NCI-H1105 treated with DMSO at 0.1 percent for 48 hours (cell line): ENCODE measurements at regions not wholly inside any gene's neighbourhood (a gene's known extent, or its start where the extent isn't known, plus 50 kb on each side); places are given as distances from the start of the nearest gene placed in this dataset.
"Not testable (repeated sequence)": the region's sequence is repeated elsewhere in the genome, so short reads cannot be mapped to it uniquely, and the experiment has no call there.

Experiments
- DNase-seq: peaks from one replicate; lab custom pipeline; 2025; lab: John Stamatoyannopoulos, UW

DNA sequence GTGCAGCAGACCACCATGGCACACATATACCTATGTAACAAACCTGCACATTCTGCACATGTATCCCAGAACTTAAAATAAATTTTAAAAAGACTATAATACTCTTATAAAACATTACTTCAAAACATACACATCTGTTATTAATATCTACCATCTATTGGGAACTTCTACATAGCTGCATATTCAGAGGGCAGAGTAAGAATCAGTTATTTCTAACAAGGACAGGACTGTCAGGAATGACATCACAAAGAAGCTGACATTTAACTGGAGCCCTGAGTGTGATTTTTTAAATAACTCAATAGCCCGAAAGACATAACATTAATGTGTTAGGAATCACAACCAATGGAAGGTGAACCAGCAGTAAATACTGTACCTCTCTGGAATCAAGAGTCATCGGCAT lies 276.7 kb upstream of the ECI2 start:
- DNase-seq: no peak

DNA sequence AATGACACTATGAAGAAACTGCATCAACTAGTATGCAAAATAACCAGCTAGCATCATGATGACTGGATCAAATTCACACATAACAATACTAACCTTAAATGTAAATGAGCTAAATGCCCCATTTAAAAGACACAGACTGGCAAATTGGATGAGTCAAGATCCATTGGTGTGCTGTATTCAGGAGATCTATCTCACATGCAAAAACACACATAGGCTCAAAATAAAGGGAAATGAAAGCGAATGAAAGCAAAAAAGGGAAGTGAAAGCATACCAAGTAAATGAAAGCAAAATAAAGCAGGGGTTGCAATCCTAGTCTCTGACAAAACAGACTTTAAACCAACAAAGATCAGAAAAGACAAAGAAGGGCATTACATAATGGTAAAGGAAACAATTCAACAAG lies 272.3 kb upstream of the ECI2 start:
- DNase-seq: not testable (repeated sequence)

DNA sequence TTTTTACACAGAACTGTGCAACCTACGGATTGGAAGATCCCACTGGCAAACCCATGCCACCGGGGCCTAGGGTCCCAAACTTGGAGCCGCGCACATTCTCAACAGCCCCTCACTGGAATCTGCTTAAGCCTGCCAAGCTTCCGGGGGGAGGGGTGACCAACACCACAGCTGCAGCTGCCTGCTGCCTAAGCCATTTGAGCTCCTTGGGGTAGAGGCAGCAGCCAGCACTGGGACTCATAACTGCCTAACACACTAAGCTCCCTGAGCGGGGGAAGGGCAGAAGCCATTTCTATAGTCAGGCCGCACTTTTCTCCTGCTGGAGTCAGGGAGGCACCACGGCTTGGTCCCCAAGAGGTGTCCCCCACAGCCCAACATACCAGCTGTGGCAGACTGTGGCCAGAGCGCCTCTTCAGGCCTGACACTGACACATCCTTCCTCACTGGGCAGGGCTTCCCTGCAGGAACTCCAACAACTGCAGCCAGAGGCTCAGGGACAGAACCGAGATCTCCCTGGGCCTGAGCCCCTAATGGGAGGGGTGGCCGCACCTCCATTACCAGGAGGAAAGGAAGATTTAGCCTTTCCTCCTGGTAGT lies 270.3 kb upstream of the ECI2 start:
- no peak for DNase-seq

- DNase-seq: no peak
These were observed 269.0 kb upstream of the ECI2 start for GRCh38 chr6:4404415-4404814.

GRCh38 chr6:4403828-4404227 lies 268.5 kb upstream of the ECI2 start:
- DNase-seq: no peak

- no peak for DNase-seq
These were observed 267.8 kb upstream of the ECI2 start for GRCh38 chr6:4403023-4403752.

DNA sequence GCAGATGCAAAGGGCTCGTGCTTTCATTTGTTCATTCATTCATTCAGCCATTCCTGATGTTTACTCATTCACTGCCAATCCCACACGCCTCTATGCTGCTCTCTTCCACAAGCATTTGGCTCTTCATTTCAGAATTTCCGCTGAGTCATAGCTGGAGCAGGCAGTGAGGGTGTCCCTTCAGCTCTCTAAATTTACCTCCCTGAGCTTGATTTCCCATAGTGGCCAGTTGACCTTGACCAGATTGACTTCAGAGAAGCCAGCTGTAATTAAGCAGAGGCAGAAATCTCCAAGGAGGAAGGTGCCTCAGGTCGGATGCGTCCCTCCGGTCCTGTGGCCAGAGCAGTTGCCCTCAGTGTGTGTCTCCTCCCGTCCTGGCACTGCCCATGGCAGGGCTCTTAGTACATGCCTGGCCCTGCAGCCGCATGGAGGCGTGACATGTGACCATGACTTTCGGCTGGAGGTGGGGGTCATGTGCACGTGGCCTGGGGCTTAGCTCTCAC lies 267.2 kb upstream of the ECI2 start:
- no peak for DNase-seq

DNA sequence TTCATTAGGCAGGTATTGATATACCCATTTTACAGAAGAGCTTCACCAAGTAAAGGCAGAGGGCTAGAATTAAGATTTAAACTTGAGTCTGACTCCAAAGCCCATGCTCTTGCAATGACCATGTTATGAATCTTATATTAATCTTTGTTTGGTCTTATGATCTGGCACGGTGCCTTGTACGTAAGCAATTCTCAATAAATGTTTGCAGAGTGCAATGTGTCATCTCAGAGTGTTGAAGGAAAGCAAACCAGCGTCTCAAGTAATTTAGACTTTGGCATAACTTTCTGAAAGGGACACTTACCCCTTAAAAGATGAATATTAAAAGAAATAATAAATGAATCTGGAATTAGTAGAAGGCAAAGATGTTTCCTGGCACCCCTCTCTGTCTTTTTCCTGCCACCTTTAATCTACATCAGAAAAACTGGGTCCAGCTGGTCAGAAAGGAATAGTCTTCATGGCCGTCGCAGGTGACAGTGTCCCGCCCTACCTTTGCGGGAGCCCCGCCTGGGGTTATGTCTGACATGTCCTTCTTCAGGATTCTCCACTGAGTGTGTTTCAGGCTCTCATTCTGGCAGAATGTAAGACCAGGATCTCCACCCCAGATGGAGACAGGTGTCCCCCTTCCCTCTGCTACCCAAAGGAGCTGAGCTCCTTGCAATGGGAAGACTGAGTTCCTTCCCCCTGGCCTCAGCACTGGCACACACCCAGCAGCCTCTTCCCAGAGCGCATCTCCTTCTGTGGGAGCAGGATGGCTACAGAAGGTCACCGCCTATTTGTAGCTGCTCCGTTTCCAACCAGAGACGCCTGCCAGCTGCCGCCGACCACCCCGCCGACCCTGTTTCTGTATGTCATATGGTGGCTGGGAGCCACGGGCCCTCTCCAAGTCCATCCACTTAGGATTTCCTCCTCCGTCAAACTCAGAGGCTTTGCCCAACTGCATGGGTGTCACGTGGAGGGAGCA lies 266.3 kb upstream of the ECI2 start:
- DNase-seq: no peak

- no peak for DNase-seq
These were observed 264.3 kb upstream of the ECI2 start for GRCh38 chr6:4399656-4400055.

GRCh38 chr6:4398791-4399190 lies 263.4 kb upstream of the ECI2 start:
- DNase-seq: no peak

DNA sequence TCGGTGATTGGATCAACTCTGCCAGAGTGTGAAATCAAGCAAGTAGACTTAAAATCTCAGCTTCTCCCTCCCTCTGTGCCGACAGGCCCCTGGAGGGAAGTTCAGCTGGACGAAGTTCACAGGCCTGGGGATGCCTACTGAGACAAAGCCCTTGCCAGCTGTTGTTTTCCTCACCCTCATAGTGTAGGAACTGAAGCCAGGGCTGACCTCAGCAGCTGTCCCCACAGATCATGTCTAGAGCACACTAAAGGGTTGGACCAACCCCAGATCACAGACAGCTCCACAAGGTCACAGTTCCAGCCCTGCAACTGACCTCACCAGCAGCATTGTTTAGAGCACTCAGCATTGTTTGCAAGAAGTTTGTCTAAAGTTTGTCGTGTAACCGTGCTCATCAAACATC lies 261.9 kb upstream of the ECI2 start:
- DNase-seq: no peak

- DNase-seq: no peak
These were observed 260.7 kb upstream of the ECI2 start for GRCh38 chr6:4396044-4396443.

GRCh38 chr6:4395386-4395785 lies 260.0 kb upstream of the ECI2 start:
- DNase-seq: no peak

DNA sequence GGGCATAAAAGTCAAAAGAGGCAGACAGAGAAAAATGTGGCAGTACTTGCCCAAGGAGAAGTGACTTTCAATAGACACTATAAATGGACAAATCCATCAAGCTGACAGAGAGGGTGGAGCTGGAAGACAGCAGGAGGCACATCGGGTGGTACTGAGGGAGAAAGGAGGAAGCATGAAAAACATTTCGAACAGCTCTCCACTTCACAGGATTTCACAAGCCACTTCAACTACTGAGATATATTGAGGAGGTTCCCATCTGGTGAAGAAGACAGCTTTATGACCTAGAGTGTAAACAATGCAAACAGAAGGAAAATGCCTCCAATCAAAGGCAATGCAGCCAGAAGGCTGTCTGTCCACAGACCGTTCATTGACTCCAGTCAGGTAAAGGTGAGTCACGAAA lies 259.4 kb upstream of the ECI2 start:
- no peak for DNase-seq

DNA sequence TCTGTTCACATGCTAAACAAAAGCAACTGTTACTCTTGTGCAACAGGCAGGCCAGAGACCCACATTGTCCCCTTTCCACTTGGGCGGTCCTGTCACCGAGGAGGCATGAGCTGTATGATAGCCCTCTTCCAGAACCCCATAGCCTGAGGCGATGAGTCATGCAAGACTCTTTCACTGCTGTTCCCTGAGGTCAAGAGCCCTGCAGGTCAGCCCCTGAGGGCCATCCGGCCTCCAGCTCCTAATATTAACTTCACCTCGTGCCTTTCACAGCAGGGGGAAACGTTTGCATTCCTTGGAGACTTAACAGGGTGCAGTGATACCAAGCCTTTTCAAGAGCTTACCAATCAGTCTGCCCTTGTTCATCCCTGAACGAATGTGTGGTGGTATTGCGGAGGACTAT lies 253.3 kb upstream of the ECI2 start:
- DNase-seq: no peak

DNA sequence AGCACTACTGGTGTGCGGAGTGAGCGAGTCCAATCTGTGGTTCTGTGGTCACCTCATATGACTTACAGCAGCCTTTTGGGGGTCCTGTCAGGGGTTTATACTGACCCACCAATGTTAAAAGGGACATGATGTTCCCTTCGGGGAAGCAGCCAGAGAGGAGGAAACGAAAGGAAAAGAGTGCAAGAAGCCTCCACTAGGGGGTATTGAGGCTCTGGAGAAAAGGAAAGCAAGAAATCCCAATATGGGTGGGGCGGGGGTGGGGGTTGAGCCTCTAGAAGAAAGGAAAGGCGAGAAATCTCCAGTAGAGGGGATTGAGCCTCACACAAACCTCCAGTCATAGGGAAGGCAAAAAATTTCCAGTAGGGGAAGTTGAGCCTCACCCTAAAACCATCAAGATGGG lies 249.3 kb upstream of the ECI2 start:
- no peak for DNase-seq

DNA sequence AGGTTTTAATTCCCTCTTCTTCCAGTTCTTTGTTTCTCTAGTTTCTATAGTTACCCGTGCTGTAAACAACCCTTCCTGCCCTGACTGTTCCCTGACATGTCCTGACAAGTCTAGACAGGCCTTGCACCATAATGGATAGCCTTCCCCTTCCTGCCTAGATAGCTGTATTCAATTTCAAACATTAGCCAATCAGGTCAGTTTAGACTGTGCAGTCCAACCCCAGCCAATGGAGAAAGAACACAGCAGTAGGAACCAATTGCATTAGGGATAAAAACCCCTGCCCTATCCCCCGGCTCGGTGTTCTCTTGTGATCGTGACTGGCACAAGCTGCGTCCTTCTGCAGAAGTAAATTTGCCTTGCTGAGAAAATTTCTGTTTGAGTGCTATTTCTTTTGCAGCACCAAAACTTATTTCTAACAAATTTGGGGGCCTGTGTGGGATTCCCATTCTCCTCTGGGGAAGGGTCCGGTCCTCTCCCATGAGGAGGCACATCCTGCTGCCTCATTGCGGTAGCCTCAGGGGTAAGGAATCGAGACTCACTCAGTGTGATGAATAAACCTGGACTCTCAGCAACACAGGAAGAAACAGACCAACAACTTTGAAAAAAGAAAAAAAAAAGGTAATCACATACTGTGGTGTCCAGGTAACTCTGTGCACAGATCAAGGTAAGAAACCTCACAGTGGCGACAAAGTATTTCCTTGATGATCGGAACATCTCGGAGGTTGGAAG lies 248.7 kb upstream of the ECI2 start:
- DNase-seq: peak; percentile 28

GRCh38 chr6:4382362-4382853 lies 247.0 kb upstream of the ECI2 start:
- no peak for DNase-seq

DNA sequence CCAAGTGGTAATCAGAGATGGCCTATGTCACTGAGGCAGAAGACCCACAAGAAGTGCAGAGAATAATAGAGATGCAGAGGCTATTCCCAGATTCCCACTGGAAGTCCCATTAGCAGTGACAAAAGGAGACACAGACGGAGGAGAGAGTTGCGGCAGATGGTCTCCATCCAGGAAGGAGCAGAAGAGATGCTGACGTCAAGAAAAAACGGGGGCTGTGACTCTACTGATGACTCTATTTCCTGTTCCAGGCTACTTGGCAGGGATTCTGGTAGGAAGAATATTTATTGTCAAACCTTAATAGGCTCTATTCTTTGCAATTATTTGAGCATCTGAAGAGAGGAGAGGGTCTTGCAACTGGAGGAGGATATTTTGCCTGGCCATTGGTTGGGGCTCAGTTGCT lies 246.0 kb upstream of the ECI2 start:
- no peak for DNase-seq

- DNase-seq: no peak
These were observed 245.5 kb upstream of the ECI2 start for GRCh38 chr6:4380881-4381281.

GRCh38 chr6:4379958-4380357 lies 244.6 kb upstream of the ECI2 start:
- no peak for DNase-seq
